Psoas muscle (tissue), 7 donors: ENCODE measurements at regions not wholly inside any gene's neighbourhood (a gene's known extent, or its start where the extent isn't known, plus 50 kb on each side); places are given as distances from the start of the nearest gene placed in this dataset.

ENCODE experiments used
- ATAC-seq, 4 donors: fragments of 200-7000 bp; cut with Tn5 transposase; one replicate each; pipeline ENCODE4 v1.9.1; 2020; ENCODE audit warnings: moderate library complexity in 3 of 4, mild to moderate bottlenecking in 2 of 4
- DNase-seq, 2 donors: peaks; one replicate each; pipeline ENCODE4 v3.0.0-alpha.2; 2020
- H3K27ac ChIP-seq: fragments of 200-600 bp; one replicate; pipeline ENCODE4 v1.8.0; 2022
- H3K27me3 ChIP-seq, 3 donors: fragments of 200-600 bp in 1 of 3; one replicate each; pipeline versions ENCODE4 v1.6.1 to v1.8.0; 2013 to 2022; ENCODE audit warnings: low read length in 2 of 3, mild to moderate bottlenecking in 2 of 3, moderate library complexity in 1 of 3; ENCODE audit not compliant: insufficient read depth in 3 of 3
- H3K36me3 ChIP-seq, 2 donors: fragments of 200-600 bp in 1 of 2; one replicate each; pipeline versions ENCODE4 v1.6.1 to v1.8.0; 2013 to 2022; ENCODE audit warnings: low read depth in 1 of 2, mild to moderate bottlenecking in 1 of 2, moderate library complexity in 1 of 2; ENCODE audit not compliant: insufficient read depth in 1 of 2
- H3K4me1 ChIP-seq: fragments of 200-600 bp; one replicate; pipeline ENCODE4 v1.8.0; 2022
- H3K4me3 ChIP-seq: fragments of 200-600 bp; one replicate; pipeline ENCODE4 v1.8.0; 2022; ENCODE audit warnings: mild to moderate bottlenecking
- H3K9me3 ChIP-seq: fragments of 200-600 bp; one replicate; pipeline ENCODE4 v1.8.0; 2022
- CTCF ChIP-seq: fragments of 200-600 bp; IDR thresholded peaks from one replicate; pipeline ENCODE4 v1.8.0; 2022; ENCODE audit warnings: antibody characterized with exemption
- WGBS, 3 donors: extraction: QIAGEN DNeasy Blood & Tissue Kit; methylation state at CpG; one replicate each; pipeline versions ENCODE4 v1.1.6 to v1.1.7; 2013; 5-methylcytosine and 5-hydroxymethylcytosine counted together
- intact Hi-C, 2 donors: fragments of 100-400 bp; cut with DNase I; formaldehyde crosslinking; loops; one replicate each; pipeline versions ENCODE4 v1.11.0 to v1.14.2; 2022
- donor health status: healthy with polysubstance abuse.
- donor health status: DM: no; HTN: no; CAD: no; lungs with moderate emphysema.
- donor health status: Bipolar disorder and iron deficiency.
- donor health status: healthy.
- donor health status: DM: yes; HTN: yes; CAD: no.
- donor health status: DM: no; HTN: no; CAD: no.
- donor health status: DM: yes; HTN: yes; CAD: no.

- DNase-seq (no peak), ATAC-seq (no peak)
- WGBS, 3 donors = 80 to 88% (median 85%) methylated on average over 3 of the region's 3 CpGs
- no peak overlapping the region for H3K4me3 ChIP-seq
- no peaks in the 10 kb centered on the region for H3K27me3 ChIP-seq
- H3K36me3 ChIP-seq = no peaks in the 10 kb centered on the region
- intact Hi-C loops = no loop called here
- no peak overlapping the region for H3K27ac ChIP-seq
- H3K9me3 ChIP-seq = peaks cover 7% of the 10 kb centered on the region
- H3K4me1 ChIP-seq = no peaks in the 10 kb centered on the region
- no peak for TF ChIP-seq CTCF
Measured at GRCh38 chr1:181335631-181336030, 147.7 kb upstream of the CACNA1E start.

- no peak for DNase-seq
- TF ChIP-seq CTCF = no peak
- Histone ChIP-seq H3K27ac (no peak overlapping the region), H3K36me3 (no peaks in the 10 kb centered on the region), H3K27me3 (peaks cover 0 to 6% (median 0%) of the 10 kb centered on the region in 3 donors), H3K4me3 (no peak overlapping the region), H3K4me1 (no peaks in the 10 kb centered on the region), H3K9me3 (peaks cover 7% of the 10 kb centered on the region)
- no peak for ATAC-seq
- intact Hi-C loops = no loop called here
- 72 to 82% (median 75%) methylated on average over 6 of the region's 6 CpGs for WGBS, 3 donors
Measured at GRCh38 chr1:181341026-181341632, 142.2 kb upstream of the CACNA1E start.

- Histone ChIP-seq H3K27me3 (peaks cover 0 to 6% (median 0%) of the 10 kb centered on the region in 3 donors), H3K27ac (no peak overlapping the region), H3K4me3 (no peak overlapping the region), H3K9me3 (peaks cover under 1% of the 10 kb centered on the region), H3K36me3 (no peaks in the 10 kb centered on the region), H3K4me1 (no peaks in the 10 kb centered on the region)
- 85 to 90% (median 89%) methylated on average over 3 of the region's 3 CpGs for WGBS, 3 donors
- ATAC-seq (no peak), DNase-seq (no peak)
- intact Hi-C loops = no loop called here
- TF ChIP-seq CTCF = no peak
Measured at GRCh38 chr1:181344091-181344490, 139.2 kb upstream of the CACNA1E start.

GRCh38 chr1:181345146-181345545, 138.2 kb upstream of the CACNA1E start:
- ATAC-seq (no peak), DNase-seq (no peak)
- Histone ChIP-seq H3K4me1 (no peaks in the 10 kb centered on the region), H3K27ac (no peak overlapping the region), H3K9me3 (no peaks in the 10 kb centered on the region), H3K36me3 (no peaks in the 10 kb centered on the region), H3K4me3 (no peak overlapping the region), H3K27me3 (peaks cover 0 to 6% (median 0%) of the 10 kb centered on the region in 3 donors)
- 63 to 65% (median 64%) methylated on average over 6 of the region's 6 CpGs for WGBS, 3 donors
- TF ChIP-seq CTCF = no peak
- intact Hi-C loops = no loop called here
